AG04449 (cell line): ENCODE measurements at regions not wholly inside any gene's neighbourhood (a gene's known extent, or its start where the extent isn't known, plus 50 kb on each side); places are given as distances from the start of the nearest gene placed in this dataset.

ENCODE experiments used
- CTCF ChIA-PET: fragments of 350-600 bp; formaldehyde crosslinking; extraction: SDS; loops from one replicate; lab custom pipeline; 2021; ENCODE audit warnings: antibody characterized with exemption; lab: Yijun Ruan, JAX
- POLR2A ChIA-PET: fragments of 400-600, 350-600 bp; formaldehyde crosslinking; extraction: SDS; loops from one replicate; lab custom pipeline; 2020; ENCODE audit warnings: antibody characterized with exemption, inconsistent platforms; lab: Yijun Ruan, JAX
- DNase-seq: peaks from one replicate; pipeline ENCODE4 v3.0.0-alpha.2; 2010; ENCODE audit warnings: low read depth, low spot score
- H3K4me3 ChIP-seq: 2 replicates; pipeline ENCODE4 v1.5.1; 2011; ENCODE audit warnings: low read depth, mild to moderate bottlenecking, control low read depth, low read length
- TF ChIP-seq, protein P1 (sequence below): IDR thresholded peaks from one replicate; pipeline ENCODE4 v1.5.1; 2011; ENCODE audit warnings: mild to moderate bottlenecking, moderate library complexity, low read length, control low read depth, inconsistent platforms; ENCODE audit not compliant: insufficient read depth; ENCODE audit errors: missing control alignments

DNA sequence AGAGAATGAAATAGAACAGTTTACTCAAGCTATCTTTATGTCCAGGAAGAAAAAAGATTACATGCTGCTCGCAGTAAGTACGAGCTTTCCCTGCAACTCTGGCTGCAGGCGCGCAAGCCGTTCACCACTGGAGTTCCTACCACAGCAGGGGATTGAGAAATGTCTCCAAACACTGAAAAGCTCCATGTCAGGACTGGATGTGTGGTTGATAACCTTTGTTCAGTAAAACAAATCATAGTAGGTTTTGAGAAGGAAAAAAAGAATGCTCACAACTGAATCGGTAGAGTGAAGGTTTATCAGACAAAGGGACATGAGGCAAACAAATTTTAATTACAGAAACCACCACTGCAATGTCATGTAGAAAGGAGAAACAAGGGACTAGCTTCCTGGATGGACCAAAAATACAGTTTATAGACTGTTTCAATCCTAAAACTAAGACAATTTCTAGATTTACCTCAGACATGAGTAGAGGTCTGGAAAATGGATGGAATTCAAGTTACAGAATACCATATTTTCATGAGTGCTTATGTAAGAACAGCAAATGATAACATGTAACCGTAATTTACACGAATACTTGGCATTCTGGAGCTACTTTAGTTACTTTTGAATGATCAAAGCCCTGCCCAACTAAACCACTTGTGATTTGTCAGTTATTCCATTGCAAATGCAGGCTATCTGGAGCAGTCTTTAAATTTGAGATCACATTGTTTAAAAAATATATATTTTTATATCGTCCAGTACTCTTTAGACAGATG lies 471.1 kb downstream of the SHQ1 start:
- H3K4me3 ChIP-seq, result no peak overlapping the region
- TF ChIP-seq, protein P1, sequence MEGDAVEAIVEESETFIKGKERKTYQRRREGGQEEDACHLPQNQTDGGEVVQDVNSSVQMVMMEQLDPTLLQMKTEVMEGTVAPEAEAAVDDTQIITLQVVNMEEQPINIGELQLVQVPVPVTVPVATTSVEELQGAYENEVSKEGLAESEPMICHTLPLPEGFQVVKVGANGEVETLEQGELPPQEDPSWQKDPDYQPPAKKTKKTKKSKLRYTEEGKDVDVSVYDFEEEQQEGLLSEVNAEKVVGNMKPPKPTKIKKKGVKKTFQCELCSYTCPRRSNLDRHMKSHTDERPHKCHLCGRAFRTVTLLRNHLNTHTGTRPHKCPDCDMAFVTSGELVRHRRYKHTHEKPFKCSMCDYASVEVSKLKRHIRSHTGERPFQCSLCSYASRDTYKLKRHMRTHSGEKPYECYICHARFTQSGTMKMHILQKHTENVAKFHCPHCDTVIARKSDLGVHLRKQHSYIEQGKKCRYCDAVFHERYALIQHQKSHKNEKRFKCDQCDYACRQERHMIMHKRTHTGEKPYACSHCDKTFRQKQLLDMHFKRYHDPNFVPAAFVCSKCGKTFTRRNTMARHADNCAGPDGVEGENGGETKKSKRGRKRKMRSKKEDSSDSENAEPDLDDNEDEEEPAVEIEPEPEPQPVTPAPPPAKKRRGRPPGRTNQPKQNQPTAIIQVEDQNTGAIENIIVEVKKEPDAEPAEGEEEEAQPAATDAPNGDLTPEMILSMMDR, result no peak
- no peak for DNase-seq
- CTCF ChIA-PET, result no interaction called here
- POLR2A ChIA-PET, result no interaction called here

DNA sequence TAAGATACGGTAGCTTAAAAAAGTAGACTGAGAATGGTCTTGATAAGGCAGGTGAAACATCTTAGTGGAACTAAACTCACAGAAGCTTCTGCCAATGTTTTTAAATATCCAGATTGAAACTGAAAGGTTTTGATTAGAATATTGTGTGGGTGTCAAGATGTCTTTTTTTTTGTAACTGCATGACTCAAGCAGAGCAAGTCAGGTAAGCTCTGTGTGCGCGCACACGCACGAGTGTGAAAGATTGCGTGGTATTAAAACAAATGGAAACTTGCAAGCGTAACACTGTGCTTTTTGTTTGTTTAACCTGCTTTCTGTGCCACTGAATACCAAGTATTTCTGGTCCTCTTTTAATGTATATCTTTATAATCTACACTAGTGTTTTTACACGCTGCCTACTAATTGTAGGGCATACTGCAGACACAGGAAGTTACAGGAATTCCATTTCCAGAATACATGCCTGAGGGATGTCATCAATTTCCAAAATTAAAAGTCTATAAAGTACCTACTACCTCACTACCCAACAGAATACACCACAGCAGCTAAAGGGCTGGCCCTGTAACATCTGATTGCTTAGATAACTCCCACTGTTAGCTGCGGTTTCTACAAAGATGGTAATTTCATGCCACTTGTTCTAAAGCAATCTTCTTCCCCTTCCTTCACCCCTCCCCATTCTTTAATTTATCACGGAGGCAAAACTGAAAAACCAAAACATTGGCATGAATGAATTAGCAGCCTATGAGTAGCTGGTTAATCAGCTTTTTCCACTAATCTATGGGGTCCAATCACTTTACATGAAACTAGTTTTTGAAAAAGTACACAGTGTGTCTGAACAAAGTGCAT lies 472.8 kb downstream of the SHQ1 start:
- CTCF ChIA-PET, result interaction anchor here (0.8 to 1.0 kb wide), 3 partner anchors 21 to 447 kb away, joined by 3 to 4 read pairs (median 3); no protein-coding TSS in a partner anchor
- DNase-seq, result no peak
- TF ChIP-seq, protein P1, result no peak
- POLR2A ChIA-PET, result no interaction called here
- H3K4me3 ChIP-seq, result no peak overlapping the region

GRCh38 chr3:72373139-72373538 lies 475.1 kb downstream of the SHQ1 start:
- ChIA-PET POLR2A (no interaction called here), CTCF (no interaction called here)
- H3K4me3 ChIP-seq, result no peak overlapping the region
- TF ChIP-seq, protein P1, result no peak
- DNase-seq, result no peak

- ChIA-PET CTCF (no interaction called here), POLR2A (no interaction called here)
- DNase-seq, result no peak
- no peak overlapping the region for H3K4me3 ChIP-seq
- TF ChIP-seq, protein P1, result no peak
These were observed 476.1 kb downstream of the SHQ1 start for GRCh38 chr3:72372161-72372560.

DNA sequence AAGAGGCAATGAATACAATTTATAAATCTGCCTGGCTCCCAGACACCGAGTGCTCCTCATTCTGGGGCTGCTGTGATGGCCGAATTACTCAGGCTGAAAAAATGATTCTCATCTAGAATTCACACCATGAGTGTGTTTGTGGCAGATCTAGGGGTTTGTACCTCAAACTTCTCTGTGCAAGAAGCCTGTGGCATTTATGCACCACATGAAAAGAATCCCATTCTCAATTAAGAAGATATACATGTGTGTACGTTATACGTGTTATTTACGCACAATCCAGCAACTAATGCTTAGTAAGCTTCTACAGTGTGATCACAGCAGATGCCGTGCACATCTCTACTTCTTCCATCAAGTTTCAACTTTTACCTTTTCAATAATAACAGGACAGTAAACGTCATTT lies 476.8 kb downstream of the SHQ1 start:
- TF ChIP-seq, protein P1, result no peak
- CTCF ChIA-PET, result no interaction called here
- POLR2A ChIA-PET, result no interaction called here

DNA sequence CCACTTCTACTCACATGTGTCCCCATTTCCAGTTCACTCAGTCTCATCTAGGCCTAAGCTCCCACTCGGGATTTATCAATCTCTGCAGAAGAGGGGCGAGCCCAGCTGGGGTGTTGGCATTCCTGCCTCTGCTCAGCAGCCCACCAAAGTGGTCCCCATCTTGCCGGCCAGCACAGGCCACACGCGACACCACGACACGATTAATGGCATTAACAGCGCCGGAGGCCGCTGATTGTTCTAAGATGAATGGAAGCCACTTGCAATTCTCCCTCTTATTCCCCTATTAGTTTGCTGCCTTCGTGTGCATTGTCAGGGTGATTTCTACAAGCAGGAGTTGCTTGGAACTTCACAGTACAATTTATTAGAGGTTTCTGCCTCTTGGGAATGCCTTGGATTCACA lies 477.3 kb downstream of the SHQ1 start:
- CTCF ChIA-PET, result no interaction called here
- POLR2A ChIA-PET, result no interaction called here
- TF ChIP-seq, protein P1, result no peak
- no peak overlapping the region for H3K4me3 ChIP-seq
- no peak for DNase-seq

More for the DNA sequence above, 476.8 kb downstream of the SHQ1 start:
- no peak overlapping the region for H3K4me3 ChIP-seq
- no peak for DNase-seq
